ENCODE measurements at regions not wholly inside any gene's neighbourhood (a gene's known extent, or its start where the extent isn't known, plus 50 kb on each side); places are given as distances from the start of the nearest gene placed in this dataset.

DNA sequence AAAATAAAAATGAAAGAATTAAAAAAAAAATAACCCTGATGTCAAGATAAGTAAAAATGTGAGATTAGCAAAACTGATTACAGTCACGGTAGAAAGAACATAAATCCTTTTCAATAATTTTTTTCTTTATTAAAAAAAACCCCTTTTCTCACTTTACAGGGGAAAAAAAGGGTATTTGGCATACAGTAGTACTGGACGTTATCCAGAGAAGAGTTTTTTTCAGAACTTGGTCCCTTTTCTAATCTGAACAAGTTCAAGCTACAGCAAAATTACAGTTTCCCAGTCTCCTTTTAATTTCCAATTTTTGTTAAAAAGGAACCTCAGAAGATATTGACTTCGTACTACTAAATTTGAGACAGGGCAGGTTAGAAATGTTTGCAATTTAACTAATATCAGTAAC lies 134.7 kb upstream of the DCN start:
- TF ChIP-seq GATA2 (IDR thresholded peaks at IDR 0.05; ENCODE audit: low read depth, low read length) (no peak), GATA3 (IDR thresholded peaks at IDR 0.05; ENCODE audit: low read depth, low read length) (no peak)
